ENCODE measurements at regions not wholly inside any gene's neighbourhood (a gene's known extent, or its start where the extent isn't known, plus 50 kb on each side); places are given as distances from the start of the nearest gene placed in this dataset.

GRCh38 chr6:76790045-76790796 lies 673.1 kb downstream of the HTR1B start:
- TF ChIP-seq CTCF (IDR thresholded peaks at IDR 0.05; ENCODE audit: low read depth, low read length), result no peak
- no peak for DNase-seq (ENCODE audit: low read depth in 2 of 2)
- H3K4me3 ChIP-seq (replicated peaks in 1 of 2; ENCODE audit: low read depth in 2 of 2, low read length in 2 of 2), result no peak overlapping the region

GRCh38 chr6:76789580-76789979 lies 673.7 kb downstream of the HTR1B start:
- no peak for DNase-seq (ENCODE audit: low read depth in 2 of 2)
- TF ChIP-seq CTCF (IDR thresholded peaks at IDR 0.05; ENCODE audit: low read depth, low read length), result no peak
- no peak overlapping the region for H3K4me3 ChIP-seq (replicated peaks in 1 of 2; ENCODE audit: low read depth in 2 of 2, low read length in 2 of 2)

GRCh38 chr6:76788155-76788554 lies 675.1 kb downstream of the HTR1B start:
- no peak for TF ChIP-seq CTCF (IDR thresholded peaks at IDR 0.05; ENCODE audit: low read depth, low read length)
- DNase-seq (ENCODE audit: low read depth in 2 of 2), result no peak
- no peak overlapping the region for H3K4me3 ChIP-seq (replicated peaks in 1 of 2; ENCODE audit: low read depth in 2 of 2, low read length in 2 of 2)

DNA sequence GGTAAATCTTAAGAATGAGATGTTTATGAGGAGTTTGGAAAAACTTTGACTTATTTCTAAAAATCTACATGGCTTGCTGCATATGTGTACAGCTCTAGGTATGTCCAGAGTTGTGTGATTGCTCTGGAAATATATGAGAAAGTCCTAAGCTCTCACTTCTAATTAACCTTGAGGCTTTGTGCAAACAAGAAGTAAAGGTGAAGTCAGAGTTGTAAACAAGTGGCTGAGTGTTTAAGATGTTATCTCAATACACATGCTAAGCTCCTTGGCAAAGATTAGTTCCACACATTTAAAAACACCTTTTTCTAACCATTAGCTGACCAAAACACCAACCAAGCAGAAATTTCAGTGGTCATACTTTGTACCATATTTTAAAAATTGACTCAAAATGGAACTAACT lies 684.2 kb downstream of the HTR1B start:
- TF ChIP-seq CTCF (IDR thresholded peaks at IDR 0.05; ENCODE audit: low read depth, low read length), result no peak
- H3K4me3 ChIP-seq (replicated peaks in 1 of 2; ENCODE audit: low read depth in 2 of 2, low read length in 2 of 2), result no peak overlapping the region
- DNase-seq (ENCODE audit: low read depth in 2 of 2), result no peak

- DNase-seq (ENCODE audit: low read depth in 2 of 2), result no peak
- TF ChIP-seq CTCF (IDR thresholded peaks at IDR 0.05; ENCODE audit: low read depth, low read length), result no peak
- H3K4me3 ChIP-seq (replicated peaks in 1 of 2; ENCODE audit: low read depth in 2 of 2, low read length in 2 of 2), result no peak overlapping the region
Observed at GRCh38 chr6:76776876-76777275, 686.4 kb downstream of the HTR1B start.

GRCh38 chr6:76774781-76775384 lies 688.4 kb downstream of the HTR1B start:
- H3K4me3 ChIP-seq (replicated peaks in 1 of 2; ENCODE audit: low read depth in 2 of 2, low read length in 2 of 2), result no peak overlapping the region
- TF ChIP-seq CTCF (IDR thresholded peaks at IDR 0.05; ENCODE audit: low read depth, low read length), result no peak
- DNase-seq (ENCODE audit: low read depth in 2 of 2), result peak; percentile 40 to 67

Measured in cardiac fibroblast (primary cell).